SK-N-SH (cell line): ENCODE measurements at regions not wholly inside any gene's neighbourhood (a gene's known extent, or its start where the extent isn't known, plus 50 kb on each side); places are given as distances from the start of the nearest gene placed in this dataset.

ENCODE experiments used
- EP300 ChIP-seq, 2 experiments: IDR thresholded peaks; 2 replicates each; pipeline versions ENCODE4 v1.4.0 to v1.6.1; 2012; ENCODE audit warnings: borderline replicate concordance in 1 of 2, low read depth in 1 of 2, low read length in 1 of 2
- EZH2phosphoT487 ChIP-seq: fragments of 200-600 bp; sonication (generic); IDR thresholded peaks from 2 replicates; pipeline ENCODE4 v1.6.1; 2017; ENCODE audit warnings: low read depth, mixed run types, mild to moderate bottlenecking, antibody characterized with exemption, moderate library complexity, borderline replicate concordance
- FOXM1 ChIP-seq: IDR thresholded peaks from 2 replicates; pipeline ENCODE4 v1.4.0; 2012; ENCODE audit warnings: low read depth, mild to moderate bottlenecking
- MXI1 ChIP-seq: IDR thresholded peaks from 2 replicates; pipeline ENCODE4 v1.6.1; 2012; ENCODE audit warnings: mild to moderate bottlenecking, low read depth, low read length, improper control_type of control experiment
- POLR2AphosphoS5 ChIP-seq: IDR thresholded peaks from 2 replicates; pipeline ENCODE4 v1.6.1; 2012; ENCODE audit warnings: low read depth, low read length
- RAD21 ChIP-seq: IDR thresholded peaks from 2 replicates; pipeline ENCODE4 v1.6.1; 2012; ENCODE audit warnings: mild to moderate bottlenecking, low read length
- RXRA ChIP-seq: IDR thresholded peaks from 2 replicates; pipeline ENCODE4 v1.4.0; 2012; ENCODE audit warnings: low read depth, mild to moderate bottlenecking, borderline replicate concordance
- YY1 ChIP-seq: IDR thresholded peaks from 2 replicates; pipeline ENCODE4 v1.4.0; 2012; ENCODE audit warnings: low read depth, mild to moderate bottlenecking
- TF ChIP-seq, protein P1 (sequence below): fragments of 200-600 bp; sonication (generic); IDR thresholded peaks from 2 replicates; pipeline ENCODE4 v1.6.1; 2017; ENCODE audit warnings: antibody characterized with exemption, mild to moderate bottlenecking, moderate library complexity
- TF ChIP-seq, protein P2 (sequence below): IDR thresholded peaks from 2 replicates; pipeline ENCODE4 v1.4.0; 2012; ENCODE audit warnings: low read depth
- TF ChIP-seq, protein P3 (sequence below): IDR thresholded peaks from 2 replicates; pipeline ENCODE4 v1.6.1; 2012; ENCODE audit warnings: mild to moderate bottlenecking, low read depth, low read length, moderate library complexity
- TF ChIP-seq, protein P4 (sequence below): IDR thresholded peaks from 2 replicates; pipeline ENCODE4 v1.4.0; 2012; ENCODE audit warnings: low read depth, borderline replicate concordance

DNA sequence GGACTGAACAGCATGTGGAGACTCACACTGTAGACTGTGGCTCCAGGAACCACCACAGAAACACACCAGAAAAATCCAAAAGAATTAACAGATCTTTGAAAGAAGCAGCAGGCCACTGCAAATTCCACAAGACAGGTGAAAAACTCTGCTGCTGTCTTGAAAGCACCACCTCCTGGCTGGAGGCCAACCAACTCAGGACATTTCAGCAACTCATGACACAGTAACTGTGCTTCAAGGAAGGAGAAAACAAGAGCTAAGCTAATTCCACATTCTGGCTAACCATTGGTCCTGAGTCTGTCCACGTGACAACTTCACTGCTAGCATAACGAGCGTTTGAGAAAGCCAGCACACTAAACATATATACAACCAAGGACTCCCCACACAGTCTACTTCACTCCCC is 625.1 kb downstream of the PRELID2 start:
- TF ChIP-seq YY1 = no peak
- TF ChIP-seq, protein P1, sequence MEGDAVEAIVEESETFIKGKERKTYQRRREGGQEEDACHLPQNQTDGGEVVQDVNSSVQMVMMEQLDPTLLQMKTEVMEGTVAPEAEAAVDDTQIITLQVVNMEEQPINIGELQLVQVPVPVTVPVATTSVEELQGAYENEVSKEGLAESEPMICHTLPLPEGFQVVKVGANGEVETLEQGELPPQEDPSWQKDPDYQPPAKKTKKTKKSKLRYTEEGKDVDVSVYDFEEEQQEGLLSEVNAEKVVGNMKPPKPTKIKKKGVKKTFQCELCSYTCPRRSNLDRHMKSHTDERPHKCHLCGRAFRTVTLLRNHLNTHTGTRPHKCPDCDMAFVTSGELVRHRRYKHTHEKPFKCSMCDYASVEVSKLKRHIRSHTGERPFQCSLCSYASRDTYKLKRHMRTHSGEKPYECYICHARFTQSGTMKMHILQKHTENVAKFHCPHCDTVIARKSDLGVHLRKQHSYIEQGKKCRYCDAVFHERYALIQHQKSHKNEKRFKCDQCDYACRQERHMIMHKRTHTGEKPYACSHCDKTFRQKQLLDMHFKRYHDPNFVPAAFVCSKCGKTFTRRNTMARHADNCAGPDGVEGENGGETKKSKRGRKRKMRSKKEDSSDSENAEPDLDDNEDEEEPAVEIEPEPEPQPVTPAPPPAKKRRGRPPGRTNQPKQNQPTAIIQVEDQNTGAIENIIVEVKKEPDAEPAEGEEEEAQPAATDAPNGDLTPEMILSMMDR = no peak
- TF ChIP-seq, protein P2, sequence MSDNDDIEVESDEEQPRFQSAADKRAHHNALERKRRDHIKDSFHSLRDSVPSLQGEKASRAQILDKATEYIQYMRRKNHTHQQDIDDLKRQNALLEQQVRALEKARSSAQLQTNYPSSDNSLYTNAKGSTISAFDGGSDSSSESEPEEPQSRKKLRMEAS = no peak
- TF ChIP-seq, protein P3, sequence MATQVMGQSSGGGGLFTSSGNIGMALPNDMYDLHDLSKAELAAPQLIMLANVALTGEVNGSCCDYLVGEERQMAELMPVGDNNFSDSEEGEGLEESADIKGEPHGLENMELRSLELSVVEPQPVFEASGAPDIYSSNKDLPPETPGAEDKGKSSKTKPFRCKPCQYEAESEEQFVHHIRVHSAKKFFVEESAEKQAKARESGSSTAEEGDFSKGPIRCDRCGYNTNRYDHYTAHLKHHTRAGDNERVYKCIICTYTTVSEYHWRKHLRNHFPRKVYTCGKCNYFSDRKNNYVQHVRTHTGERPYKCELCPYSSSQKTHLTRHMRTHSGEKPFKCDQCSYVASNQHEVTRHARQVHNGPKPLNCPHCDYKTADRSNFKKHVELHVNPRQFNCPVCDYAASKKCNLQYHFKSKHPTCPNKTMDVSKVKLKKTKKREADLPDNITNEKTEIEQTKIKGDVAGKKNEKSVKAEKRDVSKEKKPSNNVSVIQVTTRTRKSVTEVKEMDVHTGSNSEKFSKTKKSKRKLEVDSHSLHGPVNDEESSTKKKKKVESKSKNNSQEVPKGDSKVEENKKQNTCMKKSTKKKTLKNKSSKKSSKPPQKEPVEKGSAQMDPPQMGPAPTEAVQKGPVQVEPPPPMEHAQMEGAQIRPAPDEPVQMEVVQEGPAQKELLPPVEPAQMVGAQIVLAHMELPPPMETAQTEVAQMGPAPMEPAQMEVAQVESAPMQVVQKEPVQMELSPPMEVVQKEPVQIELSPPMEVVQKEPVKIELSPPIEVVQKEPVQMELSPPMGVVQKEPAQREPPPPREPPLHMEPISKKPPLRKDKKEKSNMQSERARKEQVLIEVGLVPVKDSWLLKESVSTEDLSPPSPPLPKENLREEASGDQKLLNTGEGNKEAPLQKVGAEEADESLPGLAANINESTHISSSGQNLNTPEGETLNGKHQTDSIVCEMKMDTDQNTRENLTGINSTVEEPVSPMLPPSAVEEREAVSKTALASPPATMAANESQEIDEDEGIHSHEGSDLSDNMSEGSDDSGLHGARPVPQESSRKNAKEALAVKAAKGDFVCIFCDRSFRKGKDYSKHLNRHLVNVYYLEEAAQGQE = no peak
- no peak for TF ChIP-seq EZH2phosphoT487
- TF ChIP-seq RAD21 = no peak
- no peak for TF ChIP-seq EP300 (IDR thresholded peaks at IDR 0.05; ENCODE audit: borderline replicate concordance in 1 of 2, low read depth in 1 of 2, low read length in 1 of 2)
- no peak for TF ChIP-seq FOXM1
- TF ChIP-seq, protein P4, sequence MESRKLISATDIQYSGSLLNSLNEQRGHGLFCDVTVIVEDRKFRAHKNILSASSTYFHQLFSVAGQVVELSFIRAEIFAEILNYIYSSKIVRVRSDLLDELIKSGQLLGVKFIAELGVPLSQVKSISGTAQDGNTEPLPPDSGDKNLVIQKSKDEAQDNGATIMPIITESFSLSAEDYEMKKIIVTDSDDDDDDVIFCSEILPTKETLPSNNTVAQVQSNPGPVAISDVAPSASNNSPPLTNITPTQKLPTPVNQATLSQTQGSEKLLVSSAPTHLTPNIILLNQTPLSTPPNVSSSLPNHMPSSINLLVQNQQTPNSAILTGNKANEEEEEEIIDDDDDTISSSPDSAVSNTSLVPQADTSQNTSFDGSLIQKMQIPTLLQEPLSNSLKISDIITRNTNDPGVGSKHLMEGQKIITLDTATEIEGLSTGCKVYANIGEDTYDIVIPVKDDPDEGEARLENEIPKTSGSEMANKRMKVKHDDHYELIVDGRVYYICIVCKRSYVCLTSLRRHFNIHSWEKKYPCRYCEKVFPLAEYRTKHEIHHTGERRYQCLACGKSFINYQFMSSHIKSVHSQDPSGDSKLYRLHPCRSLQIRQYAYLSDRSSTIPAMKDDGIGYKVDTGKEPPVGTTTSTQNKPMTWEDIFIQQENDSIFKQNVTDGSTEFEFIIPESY = no peak
- no peak for TF ChIP-seq POLR2AphosphoS5
- no peak for TF ChIP-seq MXI1
- TF ChIP-seq RXRA = no peak
